Esophagus squamous epithelium (tissue), 5 donors: ENCODE measurements at regions not wholly inside any gene's neighbourhood (a gene's known extent, or its start where the extent isn't known, plus 50 kb on each side); places are given as distances from the start of the nearest gene placed in this dataset.

Experiments
- DNase-seq: peaks from one replicate; lab custom pipeline; 2025; lab: John Stamatoyannopoulos, UW
- H3K27ac ChIP-seq, 4 donors: fragments of 200-600 bp; sonication (generic); one replicate each; pipeline ENCODE4 v1.5.1; 2016 to 2019; ENCODE audit warnings: mild to moderate bottlenecking in 1 of 4
- H3K27me3 ChIP-seq, 4 donors: fragments of 200-600 bp; sonication (generic); 1 replicate in 3 of 4; 2 replicates in 1 of 4; pipeline versions ENCODE4 v1.5.1 to v1.6.0; 2017 to 2021; ENCODE audit warnings: antibody characterized with exemption in 1 of 4
- H3K36me3 ChIP-seq, 3 donors: fragments of 200-600 bp; sonication (generic); one replicate each; pipeline ENCODE4 v1.5.1; 2016 to 2019
- H3K4me1 ChIP-seq, 3 donors: fragments of 200-600 bp; sonication (generic); one replicate each; pipeline ENCODE4 v1.5.1; 2017 to 2019
- H3K4me3 ChIP-seq, 4 donors: fragments of 200-600 bp; sonication (generic); 1 replicate in 3 of 4; 2 replicates in 1 of 4; pipeline ENCODE4 v1.5.1; 2016 to 2019; ENCODE audit warnings: mild to moderate bottlenecking in 2 of 4, moderate library complexity in 1 of 4
- H3K9me3 ChIP-seq, 3 donors: fragments of 200-600 bp; sonication (generic); one replicate each; pipeline ENCODE4 v1.5.1; 2016 to 2019
- POLR2A ChIP-seq, 4 donors: fragments of 450-650 bp; IDR thresholded peaks; one replicate each; pipeline ENCODE4 v1.6.1; 2017; ENCODE audit warnings: antibody characterized with exemption in 4 of 4, mild to moderate bottlenecking in 4 of 4, moderate library complexity in 3 of 4
- WGBS, 2 donors: methylation state at CpG; one replicate each; pipeline ENCODE4 v1.1.5; 2018; 5-methylcytosine and 5-hydroxymethylcytosine counted together
- intact Hi-C: fragments of 100-400 bp; cut with DNase I; formaldehyde crosslinking; loops from one replicate; pipeline ENCODE4 v1.15.0; 2022
- TF ChIP-seq, protein P1 (sequence below), 6 experiments: fragments of 450-650 bp in 4 of 6; fragments of 200-600 bp in 2 of 6; sonication (generic) in 2 of 6; IDR thresholded peaks; one replicate each; pipeline ENCODE4 v1.5.1; 2016 to 2019; ENCODE audit warnings: antibody characterized with exemption in 6 of 6, mild to moderate bottlenecking in 4 of 6, moderate library complexity in 4 of 6
- donor health status: DM: yes; HTN: yes; CAD: no.

DNA sequence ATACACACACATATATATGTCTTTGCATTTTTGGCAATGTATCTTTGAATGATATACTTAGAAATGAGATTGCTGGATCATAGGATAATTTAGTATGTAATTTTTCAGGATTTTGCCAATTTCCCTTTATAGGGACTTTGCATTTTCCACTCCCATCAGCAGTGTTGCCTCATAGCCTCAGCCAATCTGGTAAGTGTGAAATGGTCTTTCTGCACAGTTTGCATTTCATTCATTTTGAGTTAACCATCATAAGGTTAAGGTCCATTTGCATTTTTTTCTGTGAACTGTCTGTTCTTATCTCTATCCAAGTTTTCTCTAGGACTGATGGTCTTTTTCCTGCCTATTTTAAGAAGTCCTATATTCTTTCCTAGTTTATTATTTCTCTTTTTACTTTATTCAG, 474.8 kb downstream of the ZNF674 start:
- no peak overlapping the region for H3K4me3 ChIP-seq
- no peaks in the 10 kb centered on the region for H3K27me3 ChIP-seq
- H3K27ac ChIP-seq, result no peak overlapping the region
- intact Hi-C loops, result no loop called here
- no peaks in the 10 kb centered on the region for H3K9me3 ChIP-seq
- no peak for DNase-seq
- no peaks in the 10 kb centered on the region for H3K4me1 ChIP-seq
- TF ChIP-seq, protein P1, sequence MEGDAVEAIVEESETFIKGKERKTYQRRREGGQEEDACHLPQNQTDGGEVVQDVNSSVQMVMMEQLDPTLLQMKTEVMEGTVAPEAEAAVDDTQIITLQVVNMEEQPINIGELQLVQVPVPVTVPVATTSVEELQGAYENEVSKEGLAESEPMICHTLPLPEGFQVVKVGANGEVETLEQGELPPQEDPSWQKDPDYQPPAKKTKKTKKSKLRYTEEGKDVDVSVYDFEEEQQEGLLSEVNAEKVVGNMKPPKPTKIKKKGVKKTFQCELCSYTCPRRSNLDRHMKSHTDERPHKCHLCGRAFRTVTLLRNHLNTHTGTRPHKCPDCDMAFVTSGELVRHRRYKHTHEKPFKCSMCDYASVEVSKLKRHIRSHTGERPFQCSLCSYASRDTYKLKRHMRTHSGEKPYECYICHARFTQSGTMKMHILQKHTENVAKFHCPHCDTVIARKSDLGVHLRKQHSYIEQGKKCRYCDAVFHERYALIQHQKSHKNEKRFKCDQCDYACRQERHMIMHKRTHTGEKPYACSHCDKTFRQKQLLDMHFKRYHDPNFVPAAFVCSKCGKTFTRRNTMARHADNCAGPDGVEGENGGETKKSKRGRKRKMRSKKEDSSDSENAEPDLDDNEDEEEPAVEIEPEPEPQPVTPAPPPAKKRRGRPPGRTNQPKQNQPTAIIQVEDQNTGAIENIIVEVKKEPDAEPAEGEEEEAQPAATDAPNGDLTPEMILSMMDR (IDR thresholded peaks at IDR 0.05), result no peak
- no peak for TF ChIP-seq POLR2A (IDR thresholded peaks at IDR 0.05)
- no peaks in the 10 kb centered on the region for H3K36me3 ChIP-seq

DNA sequence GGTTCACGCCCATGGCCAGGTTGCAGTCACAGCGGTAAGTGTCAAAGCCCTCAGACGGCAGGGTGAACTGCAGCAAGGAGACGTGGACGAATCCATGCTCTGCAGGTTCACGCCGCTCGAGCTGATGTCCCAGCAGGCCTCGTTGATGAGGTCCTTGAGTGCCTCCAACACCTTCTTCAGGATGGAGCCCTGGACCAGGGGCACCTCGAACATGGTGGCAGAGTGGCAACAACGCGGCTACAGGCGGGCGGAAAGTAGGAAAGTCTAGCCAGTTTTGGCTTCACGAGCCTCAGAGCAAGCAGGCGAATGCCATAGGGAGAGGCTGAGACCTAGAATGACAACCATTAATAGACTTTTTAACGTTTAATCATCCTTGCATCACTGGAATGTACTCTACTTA, 485.9 kb downstream of the ZNF674 start:
- intact Hi-C loops, result no loop called here
- H3K4me1 ChIP-seq, result no peaks in the 10 kb centered on the region
- TF ChIP-seq POLR2A (IDR thresholded peaks at IDR 0.05), result no peak
- TF ChIP-seq, protein P1 (IDR thresholded peaks at IDR 0.05), result no peak
- no peak overlapping the region for H3K27ac ChIP-seq
- WGBS, 2 donors, result 79 to 87% methylated on average over 5 to 12 of the region's 17 CpGs
- H3K36me3 ChIP-seq, result no peaks in the 10 kb centered on the region
- no peak for DNase-seq
- H3K4me3 ChIP-seq, result no peak overlapping the region
- H3K27me3 ChIP-seq, result no peaks in the 10 kb centered on the region
- no peaks in the 10 kb centered on the region for H3K9me3 ChIP-seq

DNA sequence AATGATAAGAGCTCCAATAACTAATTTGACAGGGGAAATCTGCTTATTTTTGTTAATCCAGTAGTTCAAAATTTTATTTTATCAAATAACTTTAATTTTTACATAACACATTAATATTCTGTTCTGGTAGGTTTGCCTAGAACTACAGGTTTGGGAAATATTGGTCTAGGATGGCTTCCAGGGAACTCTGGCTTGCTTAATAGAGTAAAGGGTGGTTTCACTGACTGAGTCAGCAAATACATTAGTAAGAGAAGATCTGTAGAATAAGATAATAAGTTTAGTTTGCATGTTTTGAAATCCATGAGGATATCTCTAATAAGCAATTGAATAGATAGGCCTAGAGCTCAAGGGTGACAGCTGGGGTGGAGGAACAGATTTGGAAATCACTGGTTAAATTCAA, 500.7 kb downstream of the ZNF674 start:
- Histone ChIP-seq H3K9me3 (peaks cover 0 to 16% (median 4%) of the 10 kb centered on the region in 3 donors), H3K4me1 (no peaks in the 10 kb centered on the region), H3K27me3 (no peaks in the 10 kb centered on the region), H3K4me3 (no peak overlapping the region), H3K36me3 (no peaks in the 10 kb centered on the region), H3K27ac (no peak overlapping the region)
- TF ChIP-seq POLR2A (IDR thresholded peaks at IDR 0.05), result no peak
- TF ChIP-seq, protein P1 (IDR thresholded peaks at IDR 0.05), result no peak
- no peak for DNase-seq
- intact Hi-C loops, result no loop called here

DNA sequence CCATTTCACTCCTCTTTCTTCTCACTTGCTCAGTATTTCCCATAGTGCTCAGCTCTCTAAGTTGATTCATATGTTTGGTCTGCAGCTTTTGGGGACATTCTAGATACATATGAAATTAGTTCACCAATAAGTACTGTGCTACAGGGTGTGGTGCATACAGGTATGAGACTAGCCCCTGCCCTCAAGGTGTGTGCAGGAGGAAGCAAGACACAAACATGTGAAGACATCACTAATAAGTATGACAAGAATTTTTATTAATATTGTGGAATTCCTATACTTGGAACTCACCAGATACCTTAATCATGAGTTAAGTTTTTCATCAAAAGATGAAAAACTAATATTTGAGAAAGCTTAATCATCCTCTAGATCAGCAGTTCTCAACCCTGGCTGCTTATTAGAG, 505.2 kb downstream of the ZNF674 start:
- no peak for DNase-seq
- Histone ChIP-seq H3K4me1 (no peaks in the 10 kb centered on the region), H3K9me3 (peaks cover 0 to 12% (median 4%) of the 10 kb centered on the region in 3 donors), H3K27ac (no peak overlapping the region), H3K36me3 (no peaks in the 10 kb centered on the region), H3K27me3 (no peaks in the 10 kb centered on the region), H3K4me3 (no peak overlapping the region)
- TF ChIP-seq, protein P1 (IDR thresholded peaks at IDR 0.05), result no peak
- no peak for TF ChIP-seq POLR2A (IDR thresholded peaks at IDR 0.05)
- intact Hi-C loops, result no loop called here

DNA sequence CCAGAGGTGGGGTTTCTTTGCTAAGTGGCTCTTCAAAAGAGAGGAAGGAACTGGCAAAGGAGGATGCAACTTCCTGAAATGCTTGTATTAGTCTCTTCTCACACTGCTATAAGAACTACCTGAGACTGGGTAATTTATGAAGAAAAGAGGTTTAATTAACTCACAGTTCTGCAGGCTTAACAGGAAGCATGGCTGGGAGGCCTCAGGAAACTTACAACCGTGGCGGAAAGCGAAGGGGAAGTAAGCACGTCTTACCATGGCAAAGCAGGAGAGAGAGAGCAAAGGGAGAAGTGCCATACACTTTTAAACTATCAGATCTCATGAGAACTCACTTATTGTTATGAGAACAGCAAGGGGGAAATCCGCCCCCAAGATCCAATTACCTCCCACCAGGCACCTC, 505.7 kb downstream of the ZNF674 start:
- Histone ChIP-seq H3K4me1 (no peaks in the 10 kb centered on the region), H3K36me3 (no peaks in the 10 kb centered on the region), H3K9me3 (peaks cover 0 to 12% (median 4%) of the 10 kb centered on the region in 3 donors), H3K4me3 (no peak overlapping the region), H3K27me3 (no peaks in the 10 kb centered on the region), H3K27ac (no peak overlapping the region)
- WGBS, 2 donors, result 67 to 69% methylated on average over 5 of the region's 5 CpGs
- TF ChIP-seq, protein P1 (IDR thresholded peaks at IDR 0.05), result no peak
- no peak for TF ChIP-seq POLR2A (IDR thresholded peaks at IDR 0.05)
- intact Hi-C loops, result no loop called here
- DNase-seq, result no peak
